ENCODE measurements at regions not wholly inside any gene's neighbourhood (a gene's known extent, or its start where the extent isn't known, plus 50 kb on each side); places are given as distances from the start of the nearest gene placed in this dataset.

DNA sequence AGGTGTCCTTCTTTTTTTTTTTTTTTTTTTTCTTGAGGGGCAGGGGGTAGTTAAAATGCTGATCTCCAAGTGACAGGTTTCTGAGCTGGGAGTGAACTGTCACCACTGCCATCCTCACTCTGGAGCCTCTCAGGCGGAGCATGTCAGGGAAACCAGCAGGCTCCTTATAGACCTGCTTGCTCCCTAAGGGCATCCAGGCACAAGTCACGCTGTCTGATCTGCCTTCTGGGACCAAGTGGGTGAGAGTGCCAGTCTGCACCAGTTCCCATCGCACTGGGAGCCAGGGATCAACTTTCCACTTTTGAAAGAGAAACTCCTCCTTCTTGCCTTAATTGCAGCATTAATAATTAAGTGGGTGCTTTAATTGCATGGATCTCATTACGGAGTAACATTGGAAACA is 537.9 kb upstream of the CADM1 start:
- H3K27me3 ChIP-seq (ENCODE audit: low read depth, low read length), result no peaks in the 10 kb centered on the region
- H3K27ac ChIP-seq (ENCODE audit: low read length), result no peak overlapping the region
- TF ChIP-seq, protein P1, sequence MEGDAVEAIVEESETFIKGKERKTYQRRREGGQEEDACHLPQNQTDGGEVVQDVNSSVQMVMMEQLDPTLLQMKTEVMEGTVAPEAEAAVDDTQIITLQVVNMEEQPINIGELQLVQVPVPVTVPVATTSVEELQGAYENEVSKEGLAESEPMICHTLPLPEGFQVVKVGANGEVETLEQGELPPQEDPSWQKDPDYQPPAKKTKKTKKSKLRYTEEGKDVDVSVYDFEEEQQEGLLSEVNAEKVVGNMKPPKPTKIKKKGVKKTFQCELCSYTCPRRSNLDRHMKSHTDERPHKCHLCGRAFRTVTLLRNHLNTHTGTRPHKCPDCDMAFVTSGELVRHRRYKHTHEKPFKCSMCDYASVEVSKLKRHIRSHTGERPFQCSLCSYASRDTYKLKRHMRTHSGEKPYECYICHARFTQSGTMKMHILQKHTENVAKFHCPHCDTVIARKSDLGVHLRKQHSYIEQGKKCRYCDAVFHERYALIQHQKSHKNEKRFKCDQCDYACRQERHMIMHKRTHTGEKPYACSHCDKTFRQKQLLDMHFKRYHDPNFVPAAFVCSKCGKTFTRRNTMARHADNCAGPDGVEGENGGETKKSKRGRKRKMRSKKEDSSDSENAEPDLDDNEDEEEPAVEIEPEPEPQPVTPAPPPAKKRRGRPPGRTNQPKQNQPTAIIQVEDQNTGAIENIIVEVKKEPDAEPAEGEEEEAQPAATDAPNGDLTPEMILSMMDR (IDR thresholded peaks at IDR 0.05; ENCODE audit: low read depth, low read length), result no peak
- TF ChIP-seq EZH2phosphoT487 (IDR thresholded peaks at IDR 0.05; ENCODE audit: low read depth), result no peak
- no peak overlapping the region for H3K9ac ChIP-seq (ENCODE audit: low read length)
- no peak overlapping the region for H2AFZ ChIP-seq (ENCODE audit: low read depth, low read length)
- H3K4me2 ChIP-seq (ENCODE audit: low read length), result no peak overlapping the region
- H3K4me1 ChIP-seq (ENCODE audit: low read length), result no peaks in the 10 kb centered on the region
- no peaks in the 10 kb centered on the region for H3K9me3 ChIP-seq (ENCODE audit: insufficient read depth, low read length)
- no peaks in the 10 kb centered on the region for H3K36me3 ChIP-seq (replicated peaks; ENCODE audit: low read depth, low read length)
- H3K4me3 ChIP-seq (ENCODE audit: low read length), result no peak overlapping the region
- no peaks in the 10 kb centered on the region for H4K20me1 ChIP-seq (ENCODE audit: insufficient read depth, low read length)
- H3K79me2 ChIP-seq (ENCODE audit: low read length), result no peaks in the 10 kb centered on the region

DNA sequence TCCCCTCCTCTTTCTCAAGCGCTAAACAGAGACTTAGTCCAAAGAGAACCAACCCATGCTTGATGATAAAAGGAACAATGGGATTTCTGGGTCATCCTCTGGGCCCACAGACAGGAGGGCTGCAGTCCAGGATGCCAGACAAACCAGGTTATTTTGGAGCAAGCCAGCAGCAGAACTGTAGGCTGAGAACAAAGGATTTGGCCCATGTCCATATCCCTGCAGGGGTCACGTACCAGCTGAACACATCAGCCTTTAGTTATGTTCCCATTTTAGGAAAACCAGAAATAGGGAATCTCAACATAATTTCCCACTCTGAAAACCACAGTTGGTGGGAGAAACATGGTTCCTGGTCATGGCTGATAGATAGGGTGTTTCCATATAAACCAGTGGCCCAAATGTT is 533.6 kb upstream of the CADM1 start:
- no peaks in the 10 kb centered on the region for H3K36me3 ChIP-seq (replicated peaks; ENCODE audit: low read depth, low read length)
- no peak overlapping the region for H3K4me2 ChIP-seq (ENCODE audit: low read length)
- no peaks in the 10 kb centered on the region for H3K79me2 ChIP-seq (ENCODE audit: low read length)
- H3K4me3 ChIP-seq (ENCODE audit: low read length), result no peak overlapping the region
- H4K20me1 ChIP-seq (ENCODE audit: insufficient read depth, low read length), result no peaks in the 10 kb centered on the region
- no peak overlapping the region for H3K9ac ChIP-seq (ENCODE audit: low read length)
- TF ChIP-seq, protein P1 (IDR thresholded peaks at IDR 0.05; ENCODE audit: low read depth, low read length), result no peak
- no peak for TF ChIP-seq EZH2phosphoT487 (IDR thresholded peaks at IDR 0.05; ENCODE audit: low read depth)
- no peaks in the 10 kb centered on the region for H3K27me3 ChIP-seq (ENCODE audit: low read depth, low read length)
- peaks cover 5% of the 10 kb centered on the region; the same call in 1 of the 2 replicates for H3K4me1 ChIP-seq (ENCODE audit: low read length)
- no peaks in the 10 kb centered on the region for H3K9me3 ChIP-seq (ENCODE audit: insufficient read depth, low read length)
- no peak overlapping the region for H3K27ac ChIP-seq (ENCODE audit: low read length)
- no peak overlapping the region for H2AFZ ChIP-seq (ENCODE audit: low read depth, low read length)

DNA sequence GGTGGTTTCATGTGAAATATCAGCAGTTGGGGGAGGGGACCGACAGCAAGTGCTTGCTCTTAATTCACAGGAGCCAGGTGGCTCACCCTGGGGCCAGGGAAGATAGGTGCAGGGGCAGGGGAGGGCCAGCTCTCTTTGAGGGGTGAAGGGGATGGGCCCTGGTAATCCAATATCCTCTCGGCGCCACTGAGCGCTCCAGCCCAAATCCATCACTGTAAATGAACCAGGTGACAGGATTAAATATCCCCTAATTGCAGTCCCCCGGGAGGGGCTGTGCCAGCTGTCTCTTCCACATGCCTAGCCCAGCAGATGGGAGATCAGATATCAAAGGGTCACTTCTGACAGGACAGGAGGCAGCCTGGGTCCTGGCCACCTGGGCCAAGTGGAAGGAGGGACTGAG is 531.8 kb upstream of the CADM1 start:
- Histone ChIP-seq H3K27ac (ENCODE audit: low read length) (no peak overlapping the region), H2AFZ (ENCODE audit: low read depth, low read length) (no peak overlapping the region), H3K79me2 (ENCODE audit: low read length) (no peaks in the 10 kb centered on the region), H3K9ac (ENCODE audit: low read length) (no peak overlapping the region), H4K20me1 (ENCODE audit: insufficient read depth, low read length) (no peaks in the 10 kb centered on the region), H3K4me3 (ENCODE audit: low read length) (no peak overlapping the region), H3K9me3 (ENCODE audit: insufficient read depth, low read length) (no peaks in the 10 kb centered on the region), H3K36me3 (replicated peaks; ENCODE audit: low read depth, low read length) (no peaks in the 10 kb centered on the region), H3K4me2 (ENCODE audit: low read length) (no peak overlapping the region), H3K27me3 (ENCODE audit: low read depth, low read length) (no peaks in the 10 kb centered on the region), H3K4me1 (ENCODE audit: low read length) (peaks cover 12% of the 10 kb centered on the region)
- TF ChIP-seq EZH2phosphoT487 (IDR thresholded peaks at IDR 0.05; ENCODE audit: low read depth), result no peak
- TF ChIP-seq, protein P1 (IDR thresholded peaks at IDR 0.05; ENCODE audit: low read depth, low read length), result no peak

DNA sequence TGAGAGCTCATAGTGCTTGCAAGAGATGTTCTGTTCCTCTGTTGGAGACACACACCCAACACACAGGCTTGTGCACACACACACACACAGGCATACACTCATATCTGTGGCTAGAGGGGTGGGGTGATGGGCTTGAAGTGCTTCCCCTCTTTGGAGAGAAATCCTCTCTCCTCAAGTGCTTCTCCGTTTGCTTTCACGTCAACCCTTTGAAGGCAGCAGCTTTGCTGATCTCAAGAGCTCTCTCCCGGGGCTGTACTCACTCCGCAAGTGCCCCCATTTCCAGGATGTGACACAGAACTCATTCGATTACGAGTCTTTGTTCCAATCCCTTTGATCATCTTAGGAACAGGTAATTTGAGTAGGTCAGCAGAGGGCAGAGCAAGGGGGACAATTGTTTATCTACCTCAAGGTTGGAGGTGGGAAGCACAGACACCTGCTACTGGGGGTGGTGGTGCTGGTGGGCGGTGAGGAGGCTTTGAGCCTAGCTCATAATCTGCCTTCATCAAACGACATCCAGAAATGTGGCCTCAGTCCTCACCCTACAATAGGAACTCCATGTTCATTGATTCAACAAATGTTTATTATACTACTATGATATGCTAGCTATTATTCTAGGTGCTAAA is 529.8 kb upstream of the CADM1 start:
- Histone ChIP-seq H3K36me3 (replicated peaks; ENCODE audit: low read depth, low read length) (no peaks in the 10 kb centered on the region), H3K79me2 (ENCODE audit: low read length) (no peaks in the 10 kb centered on the region), H4K20me1 (ENCODE audit: insufficient read depth, low read length) (no peaks in the 10 kb centered on the region), H3K27me3 (ENCODE audit: low read depth, low read length) (no peaks in the 10 kb centered on the region), H3K4me2 (ENCODE audit: low read length) (no peak overlapping the region), H3K4me1 (ENCODE audit: low read length) (peaks cover 25% of the 10 kb centered on the region), H3K27ac (ENCODE audit: low read length) (no peak overlapping the region), H3K9me3 (ENCODE audit: insufficient read depth, low read length) (no peaks in the 10 kb centered on the region), H3K4me3 (ENCODE audit: low read length) (no peak overlapping the region), H2AFZ (ENCODE audit: low read depth, low read length) (no peak overlapping the region), H3K9ac (ENCODE audit: low read length) (no peak overlapping the region)
- TF ChIP-seq, protein P1 (IDR thresholded peaks at IDR 0.05; ENCODE audit: low read depth, low read length), result no peak
- TF ChIP-seq EZH2phosphoT487 (IDR thresholded peaks at IDR 0.05; ENCODE audit: low read depth), result no peak

Data from OCI-LY3 (cell line).